Right lobe of liver (tissue), 6 donors: ENCODE measurements at regions not wholly inside any gene's neighbourhood (a gene's known extent, or its start where the extent isn't known, plus 50 kb on each side); places are given as distances from the start of the nearest gene placed in this dataset.
"Not testable (repeated sequence)": the region's sequence is repeated elsewhere in the genome, so short reads cannot be mapped to it uniquely, and the experiment has no call there.

Experiments
- ATAC-seq, 4 donors: fragments of 200-7000 bp; cut with Tn5 transposase; one replicate each; pipeline ENCODE4 v1.9.1; 2020; ENCODE audit warnings: mild to moderate bottlenecking in 4 of 4, moderate library complexity in 4 of 4
- DNase-seq, 3 donors: peaks; one replicate each; pipeline ENCODE4 v3.0.0-alpha.2; 2020
- H3K27ac ChIP-seq, 3 donors: fragments of 200-600 bp; one replicate each; pipeline ENCODE4 v1.8.0; 2022
- H3K27me3 ChIP-seq, 2 donors: fragments of 200-600 bp; one replicate each; pipeline ENCODE4 v1.8.0; 2022
- H3K36me3 ChIP-seq, 4 donors: fragments of 200-600 bp; sonication (generic) in 1 of 4; one replicate each; pipeline versions ENCODE4 v1.5.1 to v1.8.0; 2017 to 2022; ENCODE audit warnings: control low read depth in 1 of 4
- H3K4me1 ChIP-seq, 4 donors: fragments of 200-600 bp; sonication (generic) in 1 of 4; one replicate each; pipeline versions ENCODE4 v1.5.1 to v1.8.0; 2017 to 2022; ENCODE audit warnings: control low read depth in 1 of 4
- H3K4me3 ChIP-seq, 3 donors: fragments of 200-600 bp; one replicate each; pipeline ENCODE4 v1.8.0; 2022
- H3K9me3 ChIP-seq, 4 donors: fragments of 200-600 bp; sonication (generic) in 1 of 4; one replicate each; pipeline versions ENCODE4 v1.5.1 to v1.8.0; 2017 to 2022; ENCODE audit warnings: control low read depth in 1 of 4
- POLR2A ChIP-seq: fragments of 450-650 bp; IDR thresholded peaks from one replicate; pipeline ENCODE4 v1.6.1; 2017; ENCODE audit warnings: antibody characterized with exemption, mild to moderate bottlenecking
- WGBS: methylation state at CpG from one replicate; pipeline ENCODE4 v1.1.6; 2018; ENCODE audit warnings: low coverage, low lambda C conversion rate; ENCODE audit not compliant: insufficient coverage; ENCODE audit errors: missing lambda C conversion rate; 5-methylcytosine and 5-hydroxymethylcytosine counted together
- intact Hi-C, 2 donors: fragments of 100-400 bp; cut with DNase I; formaldehyde crosslinking; loops; one replicate each; pipeline versions ENCODE4 v1.11.2 to v1.14.1; 2022
- TF ChIP-seq, protein P1 (sequence below), 4 donors: fragments of 200-600 bp in 3 of 4; fragments of 450-650 bp in 1 of 4; IDR thresholded peaks; one replicate each; pipeline versions ENCODE4 v1.5.1 to v1.8.0; 2016 to 2022; ENCODE audit warnings: antibody characterized with exemption in 4 of 4, mild to moderate bottlenecking in 2 of 4
- donor health status: DM: no; HTN: yes; CAD: no.
- donor health status: DM: no; HTN: no; CAD: no.
- donor health status: DM: no; HTN: no; CAD: no.
- donor health status: DM: no; HTN: yes; CAD: no.
- donor health status: DM: no; HTN: yes; CAD: no.

DNA sequence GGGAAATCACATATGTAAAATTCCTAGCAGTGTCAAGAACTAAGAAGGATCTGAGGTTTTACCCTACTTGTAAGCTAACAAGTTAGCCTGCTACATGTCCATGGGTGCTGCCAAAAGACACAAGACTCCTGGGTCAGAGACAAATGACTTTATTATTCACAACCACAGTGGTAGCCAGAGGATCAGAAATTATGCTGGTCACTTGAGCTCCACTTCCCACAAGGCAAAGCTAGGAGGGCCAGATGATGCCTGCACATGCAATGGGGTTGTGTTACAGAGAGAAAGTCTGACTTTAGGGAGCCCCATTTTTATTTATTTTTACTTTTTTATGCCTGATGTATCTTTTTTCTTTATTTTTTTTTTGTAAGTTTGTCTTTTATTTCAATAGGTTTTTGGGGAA lies 136.8 kb downstream of the S1PR1 start:
- Histone ChIP-seq H3K27me3 (no peaks in the 10 kb centered on the region), H3K4me1 (no peaks in the 10 kb centered on the region), H3K36me3 (no peaks in the 10 kb centered on the region), H3K4me3 (no peak overlapping the region), H3K27ac (no peak overlapping the region), H3K9me3 (no peaks in the 10 kb centered on the region)
- TF ChIP-seq POLR2A: no peak
- TF ChIP-seq, protein P1, sequence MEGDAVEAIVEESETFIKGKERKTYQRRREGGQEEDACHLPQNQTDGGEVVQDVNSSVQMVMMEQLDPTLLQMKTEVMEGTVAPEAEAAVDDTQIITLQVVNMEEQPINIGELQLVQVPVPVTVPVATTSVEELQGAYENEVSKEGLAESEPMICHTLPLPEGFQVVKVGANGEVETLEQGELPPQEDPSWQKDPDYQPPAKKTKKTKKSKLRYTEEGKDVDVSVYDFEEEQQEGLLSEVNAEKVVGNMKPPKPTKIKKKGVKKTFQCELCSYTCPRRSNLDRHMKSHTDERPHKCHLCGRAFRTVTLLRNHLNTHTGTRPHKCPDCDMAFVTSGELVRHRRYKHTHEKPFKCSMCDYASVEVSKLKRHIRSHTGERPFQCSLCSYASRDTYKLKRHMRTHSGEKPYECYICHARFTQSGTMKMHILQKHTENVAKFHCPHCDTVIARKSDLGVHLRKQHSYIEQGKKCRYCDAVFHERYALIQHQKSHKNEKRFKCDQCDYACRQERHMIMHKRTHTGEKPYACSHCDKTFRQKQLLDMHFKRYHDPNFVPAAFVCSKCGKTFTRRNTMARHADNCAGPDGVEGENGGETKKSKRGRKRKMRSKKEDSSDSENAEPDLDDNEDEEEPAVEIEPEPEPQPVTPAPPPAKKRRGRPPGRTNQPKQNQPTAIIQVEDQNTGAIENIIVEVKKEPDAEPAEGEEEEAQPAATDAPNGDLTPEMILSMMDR (IDR thresholded peaks at IDR 0.05): no peak
- ATAC-seq (no peak), DNase-seq (no peak)
- intact Hi-C loops: no loop called here

GRCh38 chr1:101375448-101375847 lies 138.6 kb downstream of the S1PR1 start:
- ATAC-seq, H3K27me3 ChIP-seq, H3K4me1 ChIP-seq, H3K27ac ChIP-seq, intact Hi-C loops, DNase-seq, H3K4me3 ChIP-seq, H3K36me3 ChIP-seq, H3K9me3 ChIP-seq: not testable (repeated sequence)
- 65% methylated on average over 2 of the region's 3 CpGs for WGBS

GRCh38 chr1:101376121-101377083 lies 139.6 kb downstream of the S1PR1 start:
- Histone ChIP-seq H3K4me1 (no peaks in the 10 kb centered on the region), H3K4me3 (no peak overlapping the region), H3K9me3 (no peaks in the 10 kb centered on the region), H3K27me3 (no peaks in the 10 kb centered on the region), H3K36me3 (no peaks in the 10 kb centered on the region), H3K27ac (no peak overlapping the region)
- no peak for DNase-seq
- 76% methylated on average over 8 of the region's 8 CpGs for WGBS
- intact Hi-C loops: no loop called here
- no peak for ATAC-seq
- TF ChIP-seq, protein P1 (IDR thresholded peaks at IDR 0.05): no peak
- TF ChIP-seq POLR2A: no peak

DNA sequence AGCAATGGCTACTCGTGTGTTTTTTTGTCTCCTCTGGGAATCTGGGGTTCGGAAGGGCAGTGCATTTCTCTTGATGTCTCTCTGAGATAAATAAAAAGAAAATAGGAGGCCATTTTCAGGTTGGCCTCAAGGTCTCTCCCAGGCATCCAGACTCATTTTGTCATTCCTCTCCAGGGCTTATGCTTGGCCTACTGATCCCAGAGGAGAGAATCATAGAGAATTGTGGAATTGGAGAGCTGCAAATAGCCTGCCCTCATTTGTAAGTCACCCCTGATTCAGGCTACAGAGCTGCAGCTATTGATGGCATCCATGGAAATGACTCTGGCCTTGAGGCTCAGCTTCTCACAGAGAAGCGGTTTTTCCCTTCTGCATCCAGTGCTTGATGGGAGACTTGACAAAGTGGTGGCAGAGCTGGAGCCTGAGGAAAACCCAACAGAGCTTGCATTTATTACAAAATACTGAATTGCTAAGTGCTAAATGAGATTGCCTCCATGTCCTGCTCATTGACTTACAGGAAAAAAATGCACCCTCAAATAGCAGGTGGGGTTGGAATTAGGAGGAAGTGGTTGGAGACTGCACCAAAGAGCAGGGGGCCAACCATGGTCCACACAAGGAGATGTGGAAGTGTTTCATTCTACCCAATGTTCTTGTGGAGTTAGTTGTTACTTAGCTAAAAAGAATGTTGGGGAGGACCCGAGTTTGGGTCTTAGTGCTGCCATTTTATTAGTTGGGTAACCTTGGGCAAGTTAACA lies 140.4 kb downstream of the S1PR1 start:
- intact Hi-C loops: no loop called here

More for the DNA sequence above, 140.4 kb downstream of the S1PR1 start:
- Histone ChIP-seq H3K4me1 (no peaks in the 10 kb centered on the region), H3K27me3 (no peaks in the 10 kb centered on the region), H3K9me3 (no peaks in the 10 kb centered on the region), H3K36me3 (no peaks in the 10 kb centered on the region), H3K27ac (no peak overlapping the region), H3K4me3 (no peak overlapping the region)
- ATAC-seq (no peak), DNase-seq (no peak)
- WGBS: 70% methylated on average over 4 of the region's 4 CpGs
- TF ChIP-seq, protein P1 (IDR thresholded peaks at IDR 0.05): no peak
- TF ChIP-seq POLR2A: no peak
